ENCODE measurements at regions not wholly inside any gene's neighbourhood (a gene's known extent, or its start where the extent isn't known, plus 50 kb on each side); places are given as distances from the start of the nearest gene placed in this dataset.
A peak's percentile ranks its signal among the peaks of the same experiment; 100 is the strongest.
"Not testable (repeated sequence)": the region's sequence is repeated elsewhere in the genome, so short reads cannot be mapped to it uniquely, and the experiment has no call there.

DNA sequence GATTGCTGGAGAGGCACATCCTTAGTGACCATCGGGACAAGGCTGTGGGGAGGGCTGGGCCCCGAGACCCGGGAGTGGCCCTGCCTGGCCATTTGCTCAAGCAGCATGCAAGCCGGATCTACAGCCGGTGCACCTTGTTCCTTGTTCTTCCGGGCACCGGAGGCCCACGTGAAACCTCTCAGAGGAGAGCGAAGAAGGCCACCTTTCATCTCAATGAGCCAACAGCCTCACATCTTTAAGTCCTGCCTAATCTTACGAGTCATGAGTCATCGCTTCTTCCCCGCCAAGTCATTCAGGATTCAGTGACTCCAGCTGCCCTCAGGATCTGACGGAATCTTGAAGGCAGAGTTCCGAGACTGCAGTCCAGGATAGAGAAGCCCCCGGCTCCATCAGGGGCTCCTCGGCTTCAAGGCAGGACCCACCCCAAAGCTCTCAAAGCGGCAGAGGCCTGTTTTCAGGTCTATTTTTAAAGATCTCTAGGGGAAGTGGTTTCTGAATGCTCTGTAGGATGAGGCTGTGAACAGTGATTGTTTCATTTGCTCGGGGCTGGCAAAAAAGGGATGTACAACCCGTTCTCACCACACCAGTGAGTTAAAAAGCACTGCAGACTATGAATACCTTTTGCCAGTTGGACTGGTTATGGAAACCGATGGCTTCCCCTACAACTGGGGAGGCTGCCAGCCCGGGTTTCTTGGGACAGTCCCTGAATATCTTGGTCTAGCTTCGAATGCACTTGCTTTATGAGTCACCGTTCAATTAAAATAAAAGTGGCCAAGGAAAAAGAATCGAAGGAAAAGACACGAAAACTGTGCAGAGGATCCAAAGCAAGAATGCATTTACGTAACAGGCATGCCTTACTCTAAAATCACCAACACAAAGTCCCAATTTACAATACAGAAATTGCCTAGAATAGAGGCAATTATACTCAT lies 57.2 kb upstream of the ECHDC3 start:
- Histone ChIP-seq H3K4me1 (ENCODE audit: low read depth) (peaks cover 44% of the 10 kb centered on the region), H3K27ac (peak overlapping the region; percentile 26), H3K9me3 (ENCODE audit: low read depth) (no peaks in the 10 kb centered on the region), H3K27me3 (no peaks in the 10 kb centered on the region), H3K4me3 (no peak overlapping the region), H3K36me3 (no peaks in the 10 kb centered on the region)
- peak in 1 of 2 donors; percentile 83 for DNase-seq (ENCODE audit: low read depth in 1 of 2, low spot score in 1 of 2)
- TF ChIP-seq, protein P1, sequence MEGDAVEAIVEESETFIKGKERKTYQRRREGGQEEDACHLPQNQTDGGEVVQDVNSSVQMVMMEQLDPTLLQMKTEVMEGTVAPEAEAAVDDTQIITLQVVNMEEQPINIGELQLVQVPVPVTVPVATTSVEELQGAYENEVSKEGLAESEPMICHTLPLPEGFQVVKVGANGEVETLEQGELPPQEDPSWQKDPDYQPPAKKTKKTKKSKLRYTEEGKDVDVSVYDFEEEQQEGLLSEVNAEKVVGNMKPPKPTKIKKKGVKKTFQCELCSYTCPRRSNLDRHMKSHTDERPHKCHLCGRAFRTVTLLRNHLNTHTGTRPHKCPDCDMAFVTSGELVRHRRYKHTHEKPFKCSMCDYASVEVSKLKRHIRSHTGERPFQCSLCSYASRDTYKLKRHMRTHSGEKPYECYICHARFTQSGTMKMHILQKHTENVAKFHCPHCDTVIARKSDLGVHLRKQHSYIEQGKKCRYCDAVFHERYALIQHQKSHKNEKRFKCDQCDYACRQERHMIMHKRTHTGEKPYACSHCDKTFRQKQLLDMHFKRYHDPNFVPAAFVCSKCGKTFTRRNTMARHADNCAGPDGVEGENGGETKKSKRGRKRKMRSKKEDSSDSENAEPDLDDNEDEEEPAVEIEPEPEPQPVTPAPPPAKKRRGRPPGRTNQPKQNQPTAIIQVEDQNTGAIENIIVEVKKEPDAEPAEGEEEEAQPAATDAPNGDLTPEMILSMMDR (IDR thresholded peaks at IDR 0.05; ENCODE audit: low read depth, low read length), result no peak

DNA sequence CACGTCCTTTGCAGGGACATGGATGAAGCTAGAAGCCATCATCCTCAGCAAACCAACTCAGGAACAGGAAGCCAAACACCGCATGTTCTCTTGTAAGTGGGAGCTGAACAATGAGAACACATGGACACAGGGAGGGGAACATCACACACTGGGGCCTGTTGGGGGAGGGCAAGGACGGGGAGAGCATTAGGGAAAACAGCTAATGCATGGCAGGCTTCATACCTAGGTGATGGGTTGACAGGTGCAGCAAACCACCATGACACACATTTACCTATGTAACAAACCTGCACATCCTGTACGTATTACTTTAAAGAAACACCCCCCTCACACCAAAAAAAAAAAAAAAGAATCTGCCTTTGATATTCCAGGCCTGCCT lies 57.9 kb upstream of the ECHDC3 start:
- H3K27ac ChIP-seq; H3K9me3 ChIP-seq (ENCODE audit: low read depth); DNase-seq (ENCODE audit: low read depth in 1 of 2, low spot score in 1 of 2); H3K36me3 ChIP-seq; H3K27me3 ChIP-seq; H3K4me3 ChIP-seq: not testable (repeated sequence)
- peaks cover 44% of the 10 kb centered on the region for H3K4me1 ChIP-seq (ENCODE audit: low read depth)

DNA sequence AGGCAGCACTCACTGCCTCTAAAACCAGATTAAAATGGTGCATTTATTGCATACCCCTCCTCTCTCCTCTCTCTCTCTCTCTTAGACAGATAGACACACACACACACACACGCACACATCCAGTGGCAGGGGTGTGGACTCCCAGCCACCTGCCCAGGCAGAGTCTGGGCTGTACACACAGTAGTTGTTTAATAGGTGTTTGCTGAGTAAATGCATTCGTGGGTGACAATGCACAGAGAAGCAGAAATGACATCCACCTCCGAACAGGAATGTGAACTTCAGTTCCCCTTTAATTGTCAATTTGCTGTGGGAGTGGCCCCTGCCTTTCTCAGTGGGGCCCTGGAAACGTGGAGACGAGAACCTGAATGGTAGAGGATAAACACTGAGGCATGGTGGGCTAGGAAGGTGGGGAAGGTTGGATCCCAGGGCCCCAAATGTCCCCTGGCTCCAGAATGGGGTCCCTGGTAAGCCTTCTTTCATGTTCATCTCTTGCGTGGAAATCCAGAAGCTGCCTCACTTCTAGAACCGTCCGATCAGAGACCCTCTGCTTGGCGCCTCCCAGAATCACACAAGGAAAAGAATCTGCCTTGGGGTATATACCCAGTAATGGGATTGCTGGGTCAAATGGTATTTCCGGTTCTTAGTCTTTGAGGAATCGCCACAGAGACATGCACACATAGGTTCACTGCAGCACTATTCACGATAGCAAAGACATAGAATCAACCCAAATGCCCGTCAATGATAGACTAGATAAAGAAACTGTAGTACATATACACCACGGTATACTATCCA lies 58.5 kb upstream of the ECHDC3 start:
- Histone ChIP-seq H3K27me3 (no peaks in the 10 kb centered on the region), H3K4me1 (ENCODE audit: low read depth) (peaks cover 39% of the 10 kb centered on the region), H3K4me3 (no peak overlapping the region), H3K9me3 (ENCODE audit: low read depth) (no peaks in the 10 kb centered on the region), H3K36me3 (no peaks in the 10 kb centered on the region), H3K27ac (no peak overlapping the region)
- TF ChIP-seq, protein P1 (IDR thresholded peaks at IDR 0.05; ENCODE audit: low read depth, low read length), result no peak
- DNase-seq (ENCODE audit: low read depth in 1 of 2, low spot score in 1 of 2), result no peak

DNA sequence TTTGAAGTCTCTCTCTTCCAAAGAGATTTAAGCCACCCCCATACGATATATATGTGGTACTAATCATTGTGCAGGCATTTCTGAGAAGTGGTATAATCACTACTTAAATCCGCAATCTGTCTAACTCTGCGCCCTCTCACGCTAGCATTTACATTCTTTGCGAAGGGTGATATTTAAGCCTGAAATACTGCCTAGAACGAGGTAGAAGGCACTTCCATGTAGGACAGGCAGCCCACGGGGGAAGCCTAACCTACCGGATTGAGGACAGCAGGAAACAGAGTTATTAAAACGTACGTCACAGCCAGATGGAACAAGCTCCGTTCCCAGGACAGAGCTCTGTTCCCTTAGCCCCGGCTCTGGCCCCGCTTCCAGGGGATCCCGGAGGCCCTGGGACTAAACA lies 59.3 kb upstream of the ECHDC3 start:
- H3K27me3 ChIP-seq, result no peaks in the 10 kb centered on the region
- peaks cover 34% of the 10 kb centered on the region for H3K4me1 ChIP-seq (ENCODE audit: low read depth)
- DNase-seq (ENCODE audit: low read depth in 1 of 2, low spot score in 1 of 2), result no peak
- no peak overlapping the region for H3K4me3 ChIP-seq
- H3K9me3 ChIP-seq (ENCODE audit: low read depth), result no peaks in the 10 kb centered on the region
- no peaks in the 10 kb centered on the region for H3K36me3 ChIP-seq
- TF ChIP-seq, protein P1 (IDR thresholded peaks at IDR 0.05; ENCODE audit: low read depth, low read length), result no peak
- no peak overlapping the region for H3K27ac ChIP-seq

DNA sequence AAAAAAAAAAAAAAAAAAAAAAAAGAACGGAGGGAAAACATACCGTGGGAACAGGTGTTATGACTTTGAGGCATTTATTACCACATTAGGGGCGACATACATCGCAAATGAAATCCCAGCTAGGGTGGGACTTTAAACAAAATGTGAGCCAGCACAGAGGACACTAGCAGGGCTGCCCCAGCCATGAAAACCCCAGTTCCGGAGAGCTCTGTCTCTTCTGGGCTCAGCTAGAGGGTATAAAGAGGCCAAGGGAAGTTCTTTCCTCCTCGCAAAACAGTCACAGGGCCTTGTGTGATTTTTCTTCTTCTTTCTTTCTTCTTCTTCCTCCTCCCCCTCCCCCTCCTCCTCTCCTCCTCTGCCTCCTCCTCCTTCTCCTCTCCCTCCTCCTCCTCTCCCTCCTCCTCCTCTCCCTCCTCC lies 59.9 kb upstream of the ECHDC3 start:
- Histone ChIP-seq H3K4me1 (ENCODE audit: low read depth) (peaks cover 29% of the 10 kb centered on the region), H3K4me3 (no peak overlapping the region), H3K9me3 (ENCODE audit: low read depth) (no peaks in the 10 kb centered on the region), H3K27me3 (no peaks in the 10 kb centered on the region), H3K36me3 (no peaks in the 10 kb centered on the region), H3K27ac (no peak overlapping the region)
- TF ChIP-seq, protein P1 (IDR thresholded peaks at IDR 0.05; ENCODE audit: low read depth, low read length), result no peak
- no peak for DNase-seq (ENCODE audit: low read depth in 1 of 2, low spot score in 1 of 2)

DNA sequence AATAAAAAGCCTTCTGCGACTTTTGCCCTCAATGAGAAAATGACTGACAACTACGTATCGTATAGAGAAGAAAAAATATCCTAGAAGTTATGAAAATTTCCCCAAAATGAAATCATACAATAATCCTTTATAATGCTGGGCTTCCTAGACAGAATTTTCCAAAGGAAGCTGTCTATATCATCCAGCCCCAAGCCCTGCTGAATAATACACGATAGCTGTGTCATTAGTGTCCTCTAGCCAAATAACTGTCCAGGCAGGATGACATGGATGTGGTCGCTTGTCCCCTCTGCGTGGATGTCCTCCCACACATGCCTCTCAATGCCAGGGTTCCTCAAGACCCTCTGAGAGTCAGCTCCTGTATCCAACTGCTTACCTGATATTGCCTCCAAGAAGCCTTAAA lies 61.7 kb upstream of the ECHDC3 start:
- no peak overlapping the region for H3K27ac ChIP-seq
- no peaks in the 10 kb centered on the region for H3K9me3 ChIP-seq (ENCODE audit: low read depth)
- H3K4me3 ChIP-seq, result no peak overlapping the region
- TF ChIP-seq, protein P1 (IDR thresholded peaks at IDR 0.05; ENCODE audit: low read depth, low read length), result no peak
- DNase-seq (ENCODE audit: low read depth in 1 of 2, low spot score in 1 of 2), result no peak
- no peaks in the 10 kb centered on the region for H3K27me3 ChIP-seq
- no peaks in the 10 kb centered on the region for H3K36me3 ChIP-seq
- peaks cover 19% of the 10 kb centered on the region for H3K4me1 ChIP-seq (ENCODE audit: low read depth)
